DMS114 treated with DMSO at 0.1 percent for 48 hours (cell line): ENCODE measurements at regions not wholly inside any gene's neighbourhood (a gene's known extent, or its start where the extent isn't known, plus 50 kb on each side); places are given as distances from the start of the nearest gene placed in this dataset.

Experiments
- DNase-seq: peaks from one replicate; lab custom pipeline; 2025; ENCODE audit not compliant: unreplicated experiment; lab: John Stamatoyannopoulos, UW

DNA sequence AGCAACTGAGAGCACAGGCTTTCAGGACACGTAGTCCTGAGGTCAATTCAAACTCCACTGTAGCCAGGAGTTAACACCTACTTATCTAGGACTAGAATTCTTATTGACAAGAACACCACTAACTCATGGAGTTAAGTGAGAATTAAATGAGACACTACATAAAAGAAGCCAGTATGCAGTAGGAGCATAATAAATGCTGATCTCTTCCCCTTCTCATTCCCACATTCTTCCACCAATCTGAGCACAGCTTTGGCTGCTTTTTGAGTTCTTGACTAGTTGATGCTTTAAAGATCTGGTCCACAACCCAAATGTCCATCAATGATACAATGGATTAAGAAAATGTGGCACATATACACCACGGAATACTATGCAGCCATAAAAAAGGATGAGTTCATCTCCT is 55.2 kb downstream of the TTC32 start:
- no peak for DNase-seq

DNA sequence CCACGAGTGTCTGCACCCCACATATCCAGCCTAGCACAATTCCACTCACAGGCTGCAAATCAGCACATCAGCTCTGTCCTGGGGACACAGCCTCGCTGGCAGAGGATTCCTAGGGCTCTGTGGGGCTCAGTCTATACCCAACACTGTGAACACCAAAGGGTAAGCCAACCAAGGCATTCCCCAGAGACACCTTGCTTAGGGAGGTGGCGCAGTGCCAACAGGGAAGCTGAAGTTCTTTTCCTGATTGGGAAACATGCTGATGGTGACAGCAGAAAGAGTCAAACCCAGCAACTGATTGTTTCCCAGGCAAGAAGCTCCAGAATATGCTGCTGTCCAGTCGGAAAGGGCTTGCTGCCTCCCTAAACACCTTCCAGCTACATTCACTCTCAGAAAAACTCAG is 55.8 kb downstream of the TTC32 start:
- no peak for DNase-seq

DNA sequence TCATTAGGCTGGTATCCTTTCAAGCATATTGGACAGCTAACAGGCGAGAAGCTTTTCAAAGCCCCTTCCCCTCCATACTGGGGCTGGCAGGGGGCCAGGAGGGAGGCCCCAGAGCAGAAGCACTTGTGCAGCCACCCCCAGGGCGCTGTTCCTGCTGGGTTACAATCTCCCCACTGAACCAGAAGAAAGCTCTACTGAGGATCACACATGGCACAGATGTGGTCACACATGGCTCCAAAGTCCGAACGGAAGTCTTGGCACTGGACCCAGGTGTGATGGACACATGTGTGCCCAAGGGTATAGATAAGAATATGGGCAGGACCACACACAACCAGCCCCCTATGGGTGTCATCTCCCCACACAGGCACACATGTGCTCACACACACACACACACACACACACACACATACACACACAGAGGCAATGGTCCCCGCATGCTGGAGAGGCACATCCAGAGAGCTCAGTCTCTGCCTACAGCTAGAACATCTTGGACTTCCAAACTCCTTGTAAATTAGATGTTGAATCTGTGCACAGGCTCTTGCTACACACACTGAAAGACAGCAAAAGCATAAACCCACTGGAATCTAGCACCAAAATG is 56.4 kb downstream of the TTC32 start:
- no peak for DNase-seq

DNA sequence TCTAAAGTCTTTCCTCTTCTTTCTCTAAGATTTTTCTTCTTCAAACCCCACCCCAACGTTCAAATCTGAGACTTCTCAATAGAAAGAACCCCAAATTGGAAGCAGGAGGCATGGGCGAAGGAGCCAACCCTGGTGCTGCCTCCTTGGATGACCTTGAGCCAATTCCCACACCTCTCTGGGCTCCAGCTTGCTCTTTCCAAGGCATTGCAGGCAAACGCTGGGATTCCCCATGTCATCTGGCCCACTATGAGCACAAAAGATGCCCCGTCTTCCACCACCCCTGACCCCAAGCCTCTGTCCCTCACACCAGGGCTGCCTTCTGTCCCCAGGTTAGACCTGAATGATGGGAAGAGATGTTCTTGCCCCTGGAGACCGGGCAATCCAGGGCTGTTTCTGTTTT is 57.0 kb downstream of the TTC32 start:
- DNase-seq: no peak

DNA sequence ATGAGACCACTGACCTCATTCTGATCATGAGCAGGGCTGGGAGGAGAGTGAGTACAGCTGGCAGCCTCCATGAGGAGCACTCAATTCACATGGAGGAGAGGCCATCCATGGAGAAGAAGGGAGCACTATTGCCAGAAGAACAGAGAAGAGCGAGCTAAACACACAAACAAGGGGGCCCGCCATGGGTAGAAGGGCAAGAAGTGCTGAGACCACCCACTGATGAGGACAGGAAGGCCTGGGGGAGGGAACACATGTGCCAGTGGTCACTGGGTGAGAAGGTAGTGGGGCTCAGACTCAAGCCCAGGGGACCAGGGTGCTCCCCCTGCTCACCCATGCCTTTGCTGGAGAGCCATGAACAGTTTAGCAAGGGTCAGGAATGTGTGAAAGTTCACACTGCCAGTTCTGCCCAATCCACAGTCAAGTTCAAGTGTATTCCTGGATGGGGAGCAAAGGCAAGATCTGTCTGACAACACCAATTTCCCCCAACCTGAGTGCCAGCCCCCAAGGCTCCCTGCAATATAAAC is 57.7 kb downstream of the TTC32 start:
- no peak for DNase-seq

DNA sequence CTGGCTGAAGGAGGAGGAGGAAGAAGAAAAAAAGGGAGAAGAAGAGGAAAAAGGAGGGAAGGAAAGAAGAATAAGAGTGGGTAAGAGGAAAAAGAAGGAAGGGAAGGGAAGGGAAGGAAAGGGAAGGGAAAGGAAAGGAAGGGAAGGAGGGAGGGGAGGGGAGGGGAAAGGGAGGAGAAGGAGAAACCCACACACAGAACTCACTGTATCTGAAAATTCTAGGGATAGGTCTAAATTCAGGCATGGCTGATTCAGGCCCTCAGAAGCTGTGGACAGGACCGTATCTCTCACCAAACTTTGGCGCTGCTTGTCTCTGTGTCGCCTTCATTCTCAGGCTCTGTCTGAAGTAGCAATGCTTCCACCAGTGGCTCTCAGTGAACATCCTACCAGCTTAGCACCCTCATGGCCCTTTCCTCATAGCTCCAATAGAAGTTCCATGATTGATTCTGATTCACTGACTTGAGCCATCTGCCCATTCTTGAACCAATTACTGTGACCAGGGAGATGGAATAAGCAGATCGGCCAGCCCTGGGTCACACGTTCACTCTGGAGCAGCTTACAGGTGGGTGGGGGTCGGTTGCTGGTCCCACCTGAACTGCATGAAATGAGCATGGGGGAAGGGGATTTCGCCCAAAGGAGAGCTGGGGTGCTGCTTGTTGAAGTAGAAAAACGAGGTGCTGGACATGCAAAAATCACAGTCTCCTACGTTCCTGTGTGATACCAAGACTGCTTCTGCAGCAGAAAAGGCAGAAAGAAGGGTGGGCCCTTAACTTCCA is 59.7 kb downstream of the TTC32 start:
- DNase-seq: no peak

DNA sequence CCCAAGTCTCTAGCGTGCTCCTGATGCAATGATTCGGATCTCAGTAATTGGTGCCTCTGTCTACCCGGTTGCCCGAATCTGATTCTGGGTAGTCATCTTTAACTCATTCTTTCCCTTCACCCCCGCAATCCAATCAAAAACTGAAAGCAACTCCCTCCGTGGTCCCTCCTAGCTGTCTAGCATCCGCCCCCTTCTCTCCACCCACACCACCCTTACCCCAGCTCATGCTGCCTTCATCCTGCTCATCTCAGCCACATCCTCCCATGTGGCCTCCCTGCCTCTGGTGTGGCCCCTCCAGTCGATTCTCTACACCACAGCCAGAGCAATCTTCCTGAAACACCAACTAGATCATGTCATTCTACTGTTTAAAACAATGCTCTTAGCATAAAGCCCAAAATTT is 62.3 kb downstream of the TTC32 start:
- DNase-seq: no peak

DNA sequence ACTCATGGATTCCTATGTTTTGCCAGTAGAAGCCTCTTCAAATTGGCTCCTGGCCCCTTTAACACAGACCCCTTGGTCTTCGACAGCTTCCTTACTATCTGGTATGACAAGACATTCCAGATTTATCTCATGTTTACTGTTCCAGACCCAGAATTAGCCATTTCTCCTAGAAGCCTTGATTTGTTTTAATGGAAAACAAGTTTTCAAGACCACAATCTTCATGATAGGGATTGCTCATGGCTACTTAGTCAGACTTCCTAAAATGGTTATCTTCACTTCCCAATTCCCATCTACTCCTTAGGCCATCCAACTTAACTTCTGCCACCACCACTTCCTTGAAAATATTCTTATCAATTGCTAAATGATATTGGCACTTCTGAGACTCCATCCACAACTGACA is 63.2 kb downstream of the TTC32 start:
- DNase-seq: no peak

DNA sequence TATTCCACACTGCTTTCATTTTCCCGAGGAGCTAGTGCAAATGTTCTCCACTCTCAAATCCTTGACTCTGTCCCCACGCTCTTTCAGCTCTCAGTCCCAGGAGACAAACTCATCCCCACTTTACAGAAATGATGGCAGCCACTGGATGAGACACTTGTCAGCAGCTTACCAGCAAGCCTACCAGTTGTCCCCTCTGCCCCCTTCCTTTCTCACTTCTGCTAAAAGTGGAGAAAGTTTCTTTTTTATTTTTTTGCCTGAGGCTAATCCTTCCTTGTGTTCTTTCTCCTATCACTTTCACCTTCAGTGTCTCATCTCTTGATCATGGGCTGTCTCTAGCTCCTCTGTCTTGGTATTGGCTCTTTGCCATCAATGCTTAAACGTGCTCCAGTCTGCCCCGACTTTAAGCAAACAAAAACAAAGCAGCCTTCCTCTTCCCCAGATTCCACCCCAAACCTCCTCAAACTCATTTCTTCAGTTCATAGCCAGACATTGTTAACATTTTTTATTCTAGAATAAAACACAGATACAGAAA is 64.5 kb downstream of the TTC32 start:
- no peak for DNase-seq

DNA sequence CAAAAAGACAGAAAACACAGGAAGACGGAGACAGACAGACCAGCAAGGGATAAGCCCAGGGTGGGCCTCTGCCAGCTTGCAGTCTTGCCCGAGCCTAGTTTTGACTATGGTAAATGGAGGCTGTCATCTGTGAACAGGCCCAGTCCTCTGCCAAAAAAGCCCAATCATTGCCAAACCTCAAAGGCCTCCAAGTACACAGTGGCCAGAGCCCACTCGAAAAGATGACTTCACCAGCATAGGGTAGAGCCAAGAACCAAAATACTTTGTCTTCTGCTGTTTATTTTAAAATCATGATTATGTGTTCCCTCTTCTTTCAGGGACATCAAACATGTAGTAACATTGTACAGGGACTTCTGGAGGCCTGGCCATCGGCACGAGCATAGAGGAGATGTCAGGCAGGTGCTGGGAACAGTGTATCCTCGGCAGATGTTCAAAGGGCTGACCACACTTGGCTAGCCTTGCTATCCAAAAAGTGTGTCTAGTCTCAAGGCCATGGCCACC is 66.0 kb downstream of the TTC32 start:
- DNase-seq: no peak

DNA sequence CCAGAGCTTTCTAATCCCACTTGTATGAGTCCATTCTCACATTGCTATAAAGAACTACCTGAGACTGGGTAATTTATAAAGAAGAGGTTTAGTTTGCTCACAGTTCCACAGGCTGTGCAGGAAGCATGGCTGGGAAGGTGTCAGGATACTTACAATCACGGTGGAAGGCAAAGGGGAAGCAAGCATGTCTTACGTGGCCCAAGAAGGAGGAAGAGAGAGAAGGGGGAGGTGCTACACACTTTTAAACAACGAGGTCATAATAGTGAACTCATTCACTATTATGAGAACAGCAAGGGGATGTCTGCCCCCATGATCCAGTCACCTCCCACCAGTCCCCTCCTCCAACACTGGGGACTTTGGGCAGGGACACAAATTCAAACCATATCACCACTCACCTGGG is 67.8 kb downstream of the TTC32 start:
- DNase-seq: no peak

DNA sequence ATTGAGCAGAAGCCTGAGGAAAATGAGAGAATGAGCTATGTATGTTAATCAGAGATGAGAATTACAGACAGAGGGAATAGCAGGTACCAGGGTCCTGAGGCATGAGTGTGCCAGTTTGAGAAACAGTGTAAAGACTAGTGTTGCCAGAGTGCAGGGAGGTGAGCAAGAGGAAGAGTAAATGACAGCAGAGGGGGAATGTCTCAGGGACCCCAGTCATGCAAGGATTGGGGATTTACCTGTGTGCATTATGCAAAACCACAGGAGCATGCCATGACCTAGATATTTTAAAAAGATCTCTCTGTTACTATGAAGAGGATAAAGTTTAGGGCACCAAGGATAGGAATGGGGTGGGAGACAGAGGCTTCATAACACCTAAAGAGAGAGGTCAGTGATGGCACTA is 72.1 kb downstream of the TTC32 start:
- DNase-seq: no peak

DNA sequence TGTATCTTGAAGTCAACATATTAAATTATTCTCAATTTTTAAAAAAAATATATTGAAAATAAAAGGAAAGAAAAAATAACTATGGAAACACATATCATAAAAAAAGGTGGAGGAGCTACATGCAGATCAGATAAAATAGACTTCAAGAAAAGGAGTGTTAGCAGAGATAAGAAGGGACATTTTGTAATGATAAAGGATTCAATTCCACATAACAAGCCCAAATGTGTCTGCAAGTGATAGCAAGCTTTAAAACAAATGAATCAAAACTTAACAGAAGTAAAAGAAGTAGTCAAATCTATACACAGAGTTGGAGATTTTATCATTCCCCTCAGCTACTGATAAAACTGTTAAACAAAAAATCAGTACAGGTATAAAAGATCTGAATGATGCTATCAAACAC is 74.9 kb downstream of the TTC32 start:
- DNase-seq: no peak

DNA sequence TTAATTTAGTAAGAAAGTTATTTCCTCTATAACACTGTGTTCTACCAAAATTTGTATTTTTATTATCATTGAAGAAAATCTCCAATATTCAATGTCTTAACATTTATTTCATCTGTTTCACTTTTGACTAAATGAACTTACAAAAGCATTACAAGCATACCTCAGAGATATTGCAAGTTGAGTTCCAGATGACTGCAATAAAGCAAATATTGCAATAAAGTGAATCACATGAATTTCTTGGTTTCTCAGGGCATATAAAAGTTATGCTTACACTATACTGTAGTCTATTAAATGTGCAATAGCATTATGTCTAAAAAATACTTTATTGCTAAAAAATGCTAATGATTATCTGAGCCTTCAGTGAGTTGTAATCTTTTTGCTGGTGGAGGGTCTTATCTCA is 78.3 kb downstream of the TTC32 start:
- DNase-seq: no peak

DNA sequence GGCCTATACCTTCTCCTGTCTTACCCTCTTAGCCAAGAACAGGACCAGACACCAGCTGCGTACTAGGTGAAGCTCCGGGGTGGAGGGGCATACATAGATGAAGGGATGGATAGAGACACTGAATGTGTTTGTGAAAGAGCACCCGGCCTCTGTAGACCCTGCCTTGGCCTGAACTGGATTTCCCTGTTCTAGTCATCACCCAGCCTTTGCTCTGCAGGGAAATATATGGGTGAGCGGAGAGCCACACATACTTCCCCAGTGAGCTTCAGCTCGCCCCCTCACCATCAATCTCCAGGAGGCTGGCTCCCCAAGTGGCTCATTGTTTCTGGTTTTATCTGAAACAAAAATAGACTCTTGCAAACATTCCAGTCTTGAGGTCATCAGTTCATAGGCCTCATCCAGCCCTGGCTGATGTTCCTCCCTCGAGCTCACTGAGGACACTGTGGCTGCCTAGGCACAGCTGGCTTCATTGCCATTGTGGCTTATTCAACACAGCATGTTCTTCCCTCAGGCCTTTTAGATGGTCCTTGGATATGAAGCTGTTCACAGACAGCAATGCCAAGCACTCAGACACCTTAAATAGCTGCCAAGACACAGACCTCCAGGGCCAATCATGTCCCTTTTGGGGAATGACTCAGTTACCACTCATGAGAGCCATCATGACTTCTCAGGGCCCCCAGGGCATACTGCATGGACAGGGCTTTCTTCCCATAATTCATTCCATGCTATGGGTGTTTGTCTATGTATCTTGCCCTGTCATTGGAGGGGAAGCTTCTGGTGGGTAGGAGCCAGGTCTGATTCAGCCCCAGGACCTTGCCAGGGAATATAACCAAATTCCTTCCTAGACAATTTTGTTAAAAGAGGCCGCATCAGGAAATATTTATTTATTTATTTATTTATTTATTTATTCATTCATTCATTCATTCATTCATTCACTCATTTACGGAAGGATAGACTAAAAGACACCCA is 82.4 kb downstream of the TTC32 start:
- DNase-seq: no peak

DNA sequence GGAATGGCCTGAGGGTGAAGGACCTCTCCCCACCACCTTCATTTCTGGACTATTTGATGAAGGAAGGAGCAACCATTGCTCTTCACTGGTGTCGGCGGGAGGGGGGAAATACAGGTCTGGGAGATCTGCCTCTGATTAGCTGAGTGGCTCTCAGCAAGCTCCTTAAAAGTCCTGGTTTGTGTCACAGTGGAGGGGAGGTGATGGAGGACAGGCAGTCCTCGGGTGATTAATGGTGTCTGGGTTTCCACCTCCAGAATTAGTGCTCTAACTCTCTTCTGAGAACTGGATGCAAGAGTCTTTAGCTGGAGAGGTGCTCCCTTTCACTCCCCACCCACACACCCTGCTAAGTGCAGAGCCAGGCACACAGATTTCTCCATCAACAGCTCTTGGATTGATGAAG is 83.2 kb downstream of the TTC32 start:
- DNase-seq: no peak

DNA sequence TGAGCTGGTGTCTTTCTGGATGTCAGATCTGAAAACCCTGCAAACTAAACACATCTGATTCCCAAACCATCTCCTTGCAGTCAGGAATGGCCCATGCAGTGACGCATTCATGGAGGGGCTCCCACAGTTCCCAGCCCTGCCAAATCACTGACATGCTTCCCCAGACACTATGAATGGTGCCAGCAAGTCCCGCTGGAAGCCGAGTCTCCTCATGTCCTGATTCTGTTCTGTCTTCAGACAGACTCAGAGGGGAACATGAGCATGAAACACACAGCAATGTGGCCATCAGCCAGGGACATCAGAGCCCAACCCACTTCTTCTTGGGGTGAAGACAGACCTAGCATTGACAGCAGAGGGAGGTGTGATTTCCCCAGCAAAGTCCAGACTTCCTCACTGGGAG is 83.7 kb downstream of the TTC32 start:
- no peak for DNase-seq

DNA sequence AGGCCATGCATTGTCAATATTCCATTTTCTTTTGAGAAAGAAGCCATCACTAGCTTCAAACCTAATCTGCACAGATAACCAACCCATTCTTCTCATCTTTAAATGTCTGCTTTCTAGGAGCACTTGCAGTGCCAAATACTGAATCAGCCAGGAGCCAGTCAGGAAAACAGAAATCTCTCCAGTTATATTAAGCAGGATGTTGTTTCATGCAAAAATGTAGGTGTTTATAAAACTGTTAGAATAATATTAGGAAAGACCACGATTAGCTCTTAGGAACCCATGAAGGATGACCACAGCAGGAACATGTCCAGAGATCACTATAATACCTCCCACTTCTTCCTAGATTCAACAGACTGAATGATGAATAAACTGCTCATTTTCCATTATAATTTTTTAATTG is 86.0 kb downstream of the TTC32 start:
- DNase-seq: no peak

DNA sequence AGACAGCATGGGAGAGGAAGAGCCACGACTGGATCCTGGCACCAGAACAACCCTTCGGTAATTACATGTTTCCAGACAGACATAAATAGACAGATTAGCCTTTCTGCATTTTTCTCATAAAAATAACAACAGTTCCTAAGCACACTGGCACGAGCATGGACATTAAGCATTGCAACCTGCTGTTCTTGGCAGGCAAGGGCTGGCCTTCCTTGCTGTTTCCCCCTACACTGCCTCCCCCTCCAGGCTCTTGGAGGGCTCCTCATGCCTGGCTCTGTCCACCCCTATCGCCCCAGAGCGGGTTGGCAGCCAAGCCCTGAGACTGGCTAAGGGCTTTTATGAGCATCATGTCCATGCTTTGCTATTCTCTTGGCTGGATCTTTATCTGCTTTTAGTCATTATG is 89.6 kb downstream of the TTC32 start:
- DNase-seq: no peak

DNA sequence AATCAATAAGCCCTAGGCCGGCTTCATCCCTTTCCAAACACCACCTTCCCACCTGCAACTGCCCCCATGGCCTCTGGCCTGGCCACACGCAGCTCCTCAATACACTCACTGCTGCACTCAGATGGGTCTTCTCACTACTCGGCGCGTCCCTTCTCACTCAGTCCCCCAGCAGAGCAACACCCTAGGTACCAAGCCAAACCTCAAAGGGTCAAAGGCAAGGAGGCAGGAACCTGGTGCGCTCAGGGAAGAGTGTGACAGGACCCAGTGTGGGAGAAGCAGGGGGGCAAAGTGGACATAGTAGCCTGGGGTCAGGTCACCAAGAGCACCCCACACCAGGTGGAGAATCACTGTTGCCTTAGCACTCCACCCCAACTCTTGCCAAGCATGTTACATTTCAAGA is 90.6 kb downstream of the TTC32 start:
- no peak for DNase-seq

DNA sequence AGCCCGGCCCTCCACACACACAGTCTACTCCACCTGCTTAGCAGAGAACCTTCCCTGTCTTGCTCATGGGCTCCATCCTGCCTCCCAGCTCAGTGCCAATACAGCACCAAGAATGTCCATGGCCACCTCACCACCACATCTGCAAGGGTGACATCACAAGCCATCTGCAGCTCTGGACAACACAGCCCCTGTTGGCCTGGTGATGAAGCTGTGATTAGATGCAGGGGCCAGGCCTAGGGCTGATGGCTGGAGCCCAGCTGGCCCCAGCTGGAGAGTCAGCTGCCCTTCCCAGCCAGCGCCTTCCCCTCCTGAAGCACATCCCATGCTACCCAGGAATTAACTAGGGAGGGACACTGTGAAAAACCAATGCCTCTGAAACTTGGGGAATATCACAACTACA is 91.1 kb downstream of the TTC32 start:
- no peak for DNase-seq
